ENCODE measurements at regions not wholly inside any gene's neighbourhood (a gene's known extent, or its start where the extent isn't known, plus 50 kb on each side); places are given as distances from the start of the nearest gene placed in this dataset.

DNA sequence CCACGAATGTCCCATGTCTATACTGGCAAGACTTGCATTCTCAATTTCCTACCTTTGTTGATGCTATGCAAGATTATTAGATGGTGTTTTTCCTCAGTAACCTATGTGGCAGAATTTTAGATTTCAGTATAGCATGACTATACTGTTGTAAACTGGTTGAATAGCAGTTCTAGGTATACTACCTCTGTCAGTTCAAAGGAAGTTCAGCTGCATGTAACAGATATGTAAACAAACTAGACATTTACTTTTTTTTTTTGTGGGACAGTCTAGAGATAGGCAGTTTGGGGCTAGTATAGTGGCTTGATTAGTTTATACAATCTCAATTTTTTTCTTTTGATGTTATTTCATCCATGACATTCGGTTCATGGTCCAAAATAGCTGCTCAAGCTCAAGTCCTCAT is 97.6 kb upstream of the GRIN3A start:
- TF ChIP-seq, protein P1, sequence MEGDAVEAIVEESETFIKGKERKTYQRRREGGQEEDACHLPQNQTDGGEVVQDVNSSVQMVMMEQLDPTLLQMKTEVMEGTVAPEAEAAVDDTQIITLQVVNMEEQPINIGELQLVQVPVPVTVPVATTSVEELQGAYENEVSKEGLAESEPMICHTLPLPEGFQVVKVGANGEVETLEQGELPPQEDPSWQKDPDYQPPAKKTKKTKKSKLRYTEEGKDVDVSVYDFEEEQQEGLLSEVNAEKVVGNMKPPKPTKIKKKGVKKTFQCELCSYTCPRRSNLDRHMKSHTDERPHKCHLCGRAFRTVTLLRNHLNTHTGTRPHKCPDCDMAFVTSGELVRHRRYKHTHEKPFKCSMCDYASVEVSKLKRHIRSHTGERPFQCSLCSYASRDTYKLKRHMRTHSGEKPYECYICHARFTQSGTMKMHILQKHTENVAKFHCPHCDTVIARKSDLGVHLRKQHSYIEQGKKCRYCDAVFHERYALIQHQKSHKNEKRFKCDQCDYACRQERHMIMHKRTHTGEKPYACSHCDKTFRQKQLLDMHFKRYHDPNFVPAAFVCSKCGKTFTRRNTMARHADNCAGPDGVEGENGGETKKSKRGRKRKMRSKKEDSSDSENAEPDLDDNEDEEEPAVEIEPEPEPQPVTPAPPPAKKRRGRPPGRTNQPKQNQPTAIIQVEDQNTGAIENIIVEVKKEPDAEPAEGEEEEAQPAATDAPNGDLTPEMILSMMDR (IDR thresholded peaks at IDR 0.05): no peak
- no peak for TF ChIP-seq EZH2 (IDR thresholded peaks at IDR 0.05; ENCODE audit: borderline replicate concordance, insufficient read depth, low read depth, low read length, poor library complexity, severe bottlenecking)

Measured in B cell (primary cell).